CD4-positive, alpha-beta T cell treated with Interleukin-17A for 4 hours (primary cell): ENCODE measurements at regions not wholly inside any gene's neighbourhood (a gene's known extent, or its start where the extent isn't known, plus 50 kb on each side); places are given as distances from the start of the nearest gene placed in this dataset.

Source experiments
- DNase-seq: peaks from one replicate; pipeline ENCODE4 v3.0.0-alpha.2; 2020; ENCODE audit warnings: mixed read lengths

GRCh38 chr6:1053586-1053985, 258.3 kb upstream of the FOXQ1 start:
- DNase-seq = no peak

GRCh38 chr6:1052262-1052661, 259.6 kb upstream of the FOXQ1 start:
- DNase-seq = no peak

- no peak for DNase-seq
Measured at GRCh38 chr6:1049900-1050299, 262.0 kb upstream of the FOXQ1 start.

- DNase-seq = no peak
Measured at GRCh38 chr6:1049170-1049569, 262.7 kb upstream of the FOXQ1 start.

- DNase-seq = no peak
Measured at GRCh38 chr6:1047981-1048541, 263.8 kb upstream of the FOXQ1 start.

GRCh38 chr6:1045239-1045638, 266.7 kb upstream of the FOXQ1 start:
- no peak for DNase-seq

GRCh38 chr6:1044040-1044836, 267.7 kb upstream of the FOXQ1 start:
- DNase-seq = no peak

- DNase-seq = no peak
Measured at GRCh38 chr6:1043458-1043836, 268.5 kb upstream of the FOXQ1 start.

GRCh38 chr6:1042583-1043457, 269.1 kb upstream of the FOXQ1 start:
- DNase-seq = no peak

- DNase-seq = no peak
Measured at GRCh38 chr6:1040393-1040792, 271.5 kb upstream of the FOXQ1 start.

GRCh38 chr6:1039746-1040145, 272.2 kb upstream of the FOXQ1 start:
- DNase-seq = no peak

GRCh38 chr6:1039191-1039590, 272.7 kb upstream of the FOXQ1 start:
- DNase-seq = no peak

- DNase-seq = no peak
Measured at GRCh38 chr6:1037430-1038202, 274.3 kb upstream of the FOXQ1 start.

- no peak for DNase-seq
Measured at GRCh38 chr6:1035401-1035800, 276.5 kb upstream of the FOXQ1 start.

GRCh38 chr6:1031720-1032119, 280.2 kb upstream of the FOXQ1 start:
- DNase-seq = no peak

GRCh38 chr6:1029141-1029540, 282.8 kb upstream of the FOXQ1 start:
- DNase-seq = no peak

- no peak for DNase-seq
Measured at GRCh38 chr6:1028723-1029122, 283.2 kb upstream of the FOXQ1 start.

GRCh38 chr6:1027795-1028569, 283.9 kb upstream of the FOXQ1 start:
- no peak for DNase-seq

GRCh38 chr6:1027109-1027794, 284.6 kb upstream of the FOXQ1 start:
- DNase-seq = no peak

- DNase-seq = no peak
Measured at GRCh38 chr6:1025821-1026220, 286.1 kb upstream of the FOXQ1 start.

- DNase-seq = no peak
Measured at GRCh38 chr6:1024587-1024986, 287.3 kb upstream of the FOXQ1 start.

GRCh38 chr6:1024161-1024560, 287.7 kb upstream of the FOXQ1 start:
- DNase-seq = no peak
